Fibroblast of lung (primary cell): ENCODE measurements at regions not wholly inside any gene's neighbourhood (a gene's known extent, or its start where the extent isn't known, plus 50 kb on each side); places are given as distances from the start of the nearest gene placed in this dataset.

Source experiments
- EZH2 ChIP-seq: IDR thresholded peaks from 2 replicates; pipeline ENCODE4 v1.5.1; 2012; ENCODE audit warnings: low read length, control low read depth, mild to moderate bottlenecking; ENCODE audit errors: missing control alignments
- TF ChIP-seq, protein P1 (sequence below), 2 donors: IDR thresholded peaks in 1 of 2; conservative IDR thresholded peaks in 1 of 2; 1 replicate in 1 of 2; 2 replicates in 1 of 2; pipeline ENCODE4 v1.5.1; 2011 to 2012; ENCODE audit warnings: low read length in 2 of 2, control low read depth in 1 of 2, inconsistent platforms in 1 of 2, low read depth in 1 of 2, mild to moderate bottlenecking in 1 of 2

DNA sequence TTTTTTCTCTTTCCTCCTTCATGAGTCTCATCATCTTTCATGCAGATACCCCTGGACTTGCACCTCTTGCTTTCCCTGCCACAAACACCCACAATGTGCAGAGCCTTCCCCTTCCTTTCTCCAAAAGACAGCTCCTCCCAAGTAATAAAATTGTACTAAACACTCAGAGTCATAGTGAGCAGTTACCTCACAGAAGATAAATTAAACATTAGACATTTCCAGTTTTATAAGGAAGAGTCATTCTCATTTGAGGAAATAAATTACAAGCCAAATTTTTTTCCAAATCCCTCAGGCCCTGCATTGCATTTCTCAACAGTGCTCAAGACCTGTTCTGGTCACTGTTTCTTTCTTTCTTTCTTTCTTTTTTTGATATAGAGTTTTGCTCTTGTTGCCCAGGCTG, 131.5 kb downstream of the ATPSCKMT start:
- TF ChIP-seq EZH2 = no peak
- TF ChIP-seq, protein P1, sequence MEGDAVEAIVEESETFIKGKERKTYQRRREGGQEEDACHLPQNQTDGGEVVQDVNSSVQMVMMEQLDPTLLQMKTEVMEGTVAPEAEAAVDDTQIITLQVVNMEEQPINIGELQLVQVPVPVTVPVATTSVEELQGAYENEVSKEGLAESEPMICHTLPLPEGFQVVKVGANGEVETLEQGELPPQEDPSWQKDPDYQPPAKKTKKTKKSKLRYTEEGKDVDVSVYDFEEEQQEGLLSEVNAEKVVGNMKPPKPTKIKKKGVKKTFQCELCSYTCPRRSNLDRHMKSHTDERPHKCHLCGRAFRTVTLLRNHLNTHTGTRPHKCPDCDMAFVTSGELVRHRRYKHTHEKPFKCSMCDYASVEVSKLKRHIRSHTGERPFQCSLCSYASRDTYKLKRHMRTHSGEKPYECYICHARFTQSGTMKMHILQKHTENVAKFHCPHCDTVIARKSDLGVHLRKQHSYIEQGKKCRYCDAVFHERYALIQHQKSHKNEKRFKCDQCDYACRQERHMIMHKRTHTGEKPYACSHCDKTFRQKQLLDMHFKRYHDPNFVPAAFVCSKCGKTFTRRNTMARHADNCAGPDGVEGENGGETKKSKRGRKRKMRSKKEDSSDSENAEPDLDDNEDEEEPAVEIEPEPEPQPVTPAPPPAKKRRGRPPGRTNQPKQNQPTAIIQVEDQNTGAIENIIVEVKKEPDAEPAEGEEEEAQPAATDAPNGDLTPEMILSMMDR (conservative IDR thresholded peaks at IDR 0.05 in 1 of 2, IDR thresholded peaks at IDR 0.05 in 1 of 2; ENCODE audit: low read depth in 1 of 2, low read length in 2 of 2) = no peak
